ENCODE measurements at regions not wholly inside any gene's neighbourhood (a gene's known extent, or its start where the extent isn't known, plus 50 kb on each side); places are given as distances from the start of the nearest gene placed in this dataset.

GRCh38 chr5:54672871-54673270 lies 155.3 kb downstream of the SNX18 start:
- TF ChIP-seq POLR2A (IDR thresholded peaks at IDR 0.05; ENCODE audit: low read length) (no peak), GATA1 (IDR thresholded peaks at IDR 0.05; ENCODE audit: low read depth, low read length) (no peak)
